GM12873 (cell line): ENCODE measurements at regions not wholly inside any gene's neighbourhood (a gene's known extent, or its start where the extent isn't known, plus 50 kb on each side); places are given as distances from the start of the nearest gene placed in this dataset.

ENCODE experiments used
- CTCF ChIP-seq: IDR thresholded peaks from 2 replicates; pipeline ENCODE4 v1.5.1; 2012; ENCODE audit warnings: low read depth, mild to moderate bottlenecking, moderate library complexity, low read length, control low read depth; ENCODE audit not compliant: insufficient read depth; ENCODE audit errors: missing control alignments

DNA sequence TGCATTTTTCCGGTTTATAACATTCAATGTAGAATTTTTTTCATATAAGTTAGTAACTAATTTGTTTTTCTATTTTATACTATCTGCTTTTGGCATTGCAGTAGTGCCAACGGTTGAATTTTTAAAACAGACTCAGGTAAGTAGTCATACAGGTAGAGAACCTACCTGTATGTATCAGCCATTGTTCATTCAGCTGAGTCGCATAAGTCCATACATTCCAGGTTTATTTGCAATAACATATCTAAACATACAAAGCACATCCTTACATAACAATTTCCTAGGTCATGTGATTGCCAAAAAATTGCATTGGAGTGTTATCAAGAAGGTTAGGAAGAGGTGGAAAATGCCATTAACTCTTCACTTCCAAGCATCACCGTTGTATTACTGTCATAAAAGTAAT is 1059.3 kb upstream of the CNTN5 start:
- no peak for TF ChIP-seq CTCF

GRCh38 chr11:97962758-97963157 is 1058.0 kb upstream of the CNTN5 start:
- TF ChIP-seq CTCF: no peak

- TF ChIP-seq CTCF: no peak
Observed at GRCh38 chr11:97963528-97964331, 1057.0 kb upstream of the CNTN5 start.

GRCh38 chr11:97964332-97965004 is 1056.3 kb upstream of the CNTN5 start:
- no peak for TF ChIP-seq CTCF

- TF ChIP-seq CTCF: no peak
Observed at GRCh38 chr11:97965849-97966646, 1054.7 kb upstream of the CNTN5 start.

GRCh38 chr11:97966901-97967300 is 1053.8 kb upstream of the CNTN5 start:
- no peak for TF ChIP-seq CTCF

GRCh38 chr11:97968071-97968470 is 1052.7 kb upstream of the CNTN5 start:
- no peak for TF ChIP-seq CTCF
